ENCODE measurements at regions not wholly inside any gene's neighbourhood (a gene's known extent, or its start where the extent isn't known, plus 50 kb on each side); places are given as distances from the start of the nearest gene placed in this dataset.

- DNase-seq (ENCODE audit: low read depth) = no peak
- H3K4me3 ChIP-seq (ENCODE audit: low read length) = no peak overlapping the region
Measured at GRCh38 chr12:42756841-42757623, 167.5 kb upstream of the PRICKLE1 start.

DNA sequence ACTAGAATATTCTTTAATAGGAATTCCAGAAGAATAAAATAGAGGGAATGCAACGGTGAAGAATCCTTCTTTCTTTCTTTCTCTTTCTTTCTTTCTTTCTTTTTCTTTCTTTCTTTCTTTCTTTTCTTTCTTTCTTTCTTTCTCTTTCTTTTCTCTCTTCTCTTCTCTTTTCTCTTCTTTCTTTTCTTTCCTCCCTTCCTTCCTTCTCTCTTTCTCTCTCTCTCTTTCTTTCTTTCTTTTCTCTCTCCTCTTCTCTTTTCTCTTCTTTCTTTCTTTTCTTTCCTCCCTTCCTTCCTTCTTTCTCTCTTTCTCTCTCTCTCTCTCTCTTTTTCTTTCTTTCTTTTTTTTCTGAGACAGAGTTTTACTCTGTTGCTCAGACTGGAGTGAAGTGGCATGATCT is 160.8 kb upstream of the PRICKLE1 start:
- no peak for DNase-seq (ENCODE audit: low read depth)
- TF ChIP-seq, protein P1, sequence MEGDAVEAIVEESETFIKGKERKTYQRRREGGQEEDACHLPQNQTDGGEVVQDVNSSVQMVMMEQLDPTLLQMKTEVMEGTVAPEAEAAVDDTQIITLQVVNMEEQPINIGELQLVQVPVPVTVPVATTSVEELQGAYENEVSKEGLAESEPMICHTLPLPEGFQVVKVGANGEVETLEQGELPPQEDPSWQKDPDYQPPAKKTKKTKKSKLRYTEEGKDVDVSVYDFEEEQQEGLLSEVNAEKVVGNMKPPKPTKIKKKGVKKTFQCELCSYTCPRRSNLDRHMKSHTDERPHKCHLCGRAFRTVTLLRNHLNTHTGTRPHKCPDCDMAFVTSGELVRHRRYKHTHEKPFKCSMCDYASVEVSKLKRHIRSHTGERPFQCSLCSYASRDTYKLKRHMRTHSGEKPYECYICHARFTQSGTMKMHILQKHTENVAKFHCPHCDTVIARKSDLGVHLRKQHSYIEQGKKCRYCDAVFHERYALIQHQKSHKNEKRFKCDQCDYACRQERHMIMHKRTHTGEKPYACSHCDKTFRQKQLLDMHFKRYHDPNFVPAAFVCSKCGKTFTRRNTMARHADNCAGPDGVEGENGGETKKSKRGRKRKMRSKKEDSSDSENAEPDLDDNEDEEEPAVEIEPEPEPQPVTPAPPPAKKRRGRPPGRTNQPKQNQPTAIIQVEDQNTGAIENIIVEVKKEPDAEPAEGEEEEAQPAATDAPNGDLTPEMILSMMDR (conservative IDR thresholded peaks at IDR 0.05; ENCODE audit: low read depth, low read length) = no peak
- H3K4me3 ChIP-seq (ENCODE audit: low read length) = no peak overlapping the region

More at GRCh38 chr12:42756841-42757623, 167.5 kb upstream of the PRICKLE1 start:
- TF ChIP-seq, protein P1 (conservative IDR thresholded peaks at IDR 0.05; ENCODE audit: low read depth, low read length) = no peak

DNA sequence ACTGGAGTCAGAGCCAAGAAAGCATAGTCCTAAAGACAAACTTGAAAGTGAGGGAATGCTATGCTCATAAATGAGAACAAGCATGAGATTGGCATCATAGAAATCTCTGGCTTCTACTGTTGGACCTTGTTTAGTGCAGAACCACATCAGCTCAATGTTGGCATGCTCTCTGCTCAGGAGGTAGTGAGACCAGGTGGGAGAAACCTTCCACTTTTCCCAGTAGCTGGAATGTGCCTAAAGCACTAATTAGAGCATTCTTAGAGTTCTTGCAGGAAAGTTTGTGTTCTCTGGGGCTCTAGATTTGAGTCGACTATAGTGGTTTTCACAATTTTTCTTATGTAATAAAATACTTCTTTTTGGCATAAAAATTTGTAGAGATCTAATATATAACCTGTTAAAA is 159.7 kb upstream of the PRICKLE1 start:
- no peak for DNase-seq (ENCODE audit: low read depth)
- TF ChIP-seq, protein P1 (conservative IDR thresholded peaks at IDR 0.05; ENCODE audit: low read depth, low read length) = no peak
- H3K4me3 ChIP-seq (ENCODE audit: low read length) = no peak overlapping the region

GRCh38 chr12:42744539-42745182 is 155.1 kb upstream of the PRICKLE1 start:
- H3K4me3 ChIP-seq (ENCODE audit: low read length) = no peak overlapping the region
- TF ChIP-seq, protein P1 (conservative IDR thresholded peaks at IDR 0.05; ENCODE audit: low read depth, low read length) = no peak
- no peak for DNase-seq (ENCODE audit: low read depth)

DNA sequence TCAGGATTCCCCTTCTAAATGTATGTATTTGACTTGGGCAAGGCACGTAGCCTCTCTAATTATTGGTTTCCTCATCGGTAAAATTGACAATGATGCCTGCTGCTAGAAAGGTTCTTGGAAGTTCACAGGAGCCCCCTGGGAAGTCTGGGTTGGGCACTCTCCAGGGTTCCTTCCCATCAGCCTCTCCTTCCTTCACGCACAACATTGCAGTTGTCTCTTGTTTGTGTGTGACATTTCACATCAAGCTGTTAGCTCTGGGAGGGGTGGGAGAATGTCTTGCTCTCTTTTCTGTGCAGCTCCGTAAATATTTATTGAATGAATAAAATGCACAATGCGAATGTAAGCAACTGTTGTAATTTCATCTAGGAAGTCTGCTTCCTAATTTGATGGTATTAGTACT is 153.2 kb upstream of the PRICKLE1 start:
- DNase-seq (ENCODE audit: low read depth) = no peak

GRCh38 chr12:42741771-42742510 is 152.4 kb upstream of the PRICKLE1 start:
- H3K4me3 ChIP-seq (ENCODE audit: low read length) = no peak overlapping the region
- TF ChIP-seq, protein P1 (conservative IDR thresholded peaks at IDR 0.05; ENCODE audit: low read depth, low read length) = no peak
- no peak for DNase-seq (ENCODE audit: low read depth)

More for the DNA sequence above, 153.2 kb upstream of the PRICKLE1 start:
- TF ChIP-seq, protein P1 (conservative IDR thresholded peaks at IDR 0.05; ENCODE audit: low read depth, low read length) = no peak
- H3K4me3 ChIP-seq (ENCODE audit: low read length) = no peak overlapping the region

All from retinal pigment epithelial cell (primary cell).